Smooth muscle cell (in vitro differentiated cells): ENCODE measurements at regions not wholly inside any gene's neighbourhood (a gene's known extent, or its start where the extent isn't known, plus 50 kb on each side); places are given as distances from the start of the nearest gene placed in this dataset.

Source experiments
- DNase-seq: peaks from one replicate; lab custom pipeline; 2025; ENCODE audit not compliant: unreplicated experiment; lab: John Stamatoyannopoulos, UW
- H2AFZ ChIP-seq: fragments of 200-600 bp; sonication (generic); 2 replicates; pipeline ENCODE4 v1.6.0; 2016; ENCODE audit warnings: antibody characterized with exemption, low read depth, mild to moderate bottlenecking
- H3F3A ChIP-seq: fragments of 200-600 bp; sonication (generic); 2 replicates; pipeline ENCODE4 v1.6.0; 2017; ENCODE audit warnings: antibody characterized with exemption, low read depth
- H3K27ac ChIP-seq: fragments of 200-600 bp; sonication (generic); 2 replicates; pipeline ENCODE4 v1.5.1; 2016; ENCODE audit warnings: low read depth, mild to moderate bottlenecking
- H3K27me3 ChIP-seq: fragments of 200-600 bp; sonication (generic); 2 replicates; pipeline ENCODE4 v1.6.1; 2016; ENCODE audit warnings: low read depth, mild to moderate bottlenecking
- H3K36me3 ChIP-seq: fragments of 200-600 bp; sonication (generic); 2 replicates; pipeline ENCODE4 v1.5.1; 2016; ENCODE audit warnings: low read depth
- H3K4me1 ChIP-seq: fragments of 200-600 bp; sonication (generic); 2 replicates; pipeline ENCODE4 v1.5.1; 2016; ENCODE audit warnings: low read depth
- H3K4me2 ChIP-seq: fragments of 200-600 bp; sonication (generic); 2 replicates; pipeline ENCODE4 v1.6.0; 2016; ENCODE audit warnings: mild to moderate bottlenecking
- H3K4me3 ChIP-seq: fragments of 200-600 bp; sonication (generic); 2 replicates; pipeline ENCODE4 v1.5.1; 2016; ENCODE audit warnings: mild to moderate bottlenecking
- H3K79me2 ChIP-seq: fragments of 200-600 bp; sonication (generic); 2 replicates; pipeline ENCODE4 v1.6.0; 2016; ENCODE audit warnings: low read depth, mild to moderate bottlenecking
- H3K9ac ChIP-seq: fragments of 200-600 bp; sonication (generic); 2 replicates; pipeline ENCODE4 v1.6.0; 2016; ENCODE audit warnings: low read depth
- H3K9me3 ChIP-seq: fragments of 200-600 bp; sonication (generic); replicated peaks from 2 replicates; pipeline ENCODE4 v1.5.1; 2016; ENCODE audit warnings: low read depth
- H4K20me1 ChIP-seq: fragments of 200-600 bp; sonication (generic); 2 replicates; pipeline ENCODE4 v1.6.0; 2016; ENCODE audit warnings: low read depth
- WGBS: methylation state at CpG from one replicate; pipeline ENCODE4 v1.1.7; 2016; ENCODE audit warnings: low lambda C conversion rate; 5-methylcytosine and 5-hydroxymethylcytosine counted together
- TF ChIP-seq, protein P1 (sequence below): fragments of 200-600 bp; sonication (generic); IDR thresholded peaks from 2 replicates; pipeline ENCODE4 v1.5.1; 2017; ENCODE audit warnings: borderline replicate concordance, mild to moderate bottlenecking, antibody characterized with exemption; ENCODE audit not compliant: insufficient read depth, poor library complexity, severe bottlenecking

- Histone ChIP-seq H3K4me3 (no peak overlapping the region), H3K4me2 (no peak overlapping the region), H3K27me3 (no peaks in the 10 kb centered on the region), H3F3A (no peaks in the 10 kb centered on the region), H3K9me3 (peaks cover 3% of the 10 kb centered on the region), H3K4me1 (no peaks in the 10 kb centered on the region), H4K20me1 (no peaks in the 10 kb centered on the region), H2AFZ (peak overlapping the region; percentile 67), H3K79me2 (no peaks in the 10 kb centered on the region), H3K27ac (peak overlapping the region; percentile 22), H3K9ac (no peak overlapping the region), H3K36me3 (no peaks in the 10 kb centered on the region)
- WGBS, result 57% methylated on average over 3 of the region's 3 CpGs
- TF ChIP-seq, protein P1, sequence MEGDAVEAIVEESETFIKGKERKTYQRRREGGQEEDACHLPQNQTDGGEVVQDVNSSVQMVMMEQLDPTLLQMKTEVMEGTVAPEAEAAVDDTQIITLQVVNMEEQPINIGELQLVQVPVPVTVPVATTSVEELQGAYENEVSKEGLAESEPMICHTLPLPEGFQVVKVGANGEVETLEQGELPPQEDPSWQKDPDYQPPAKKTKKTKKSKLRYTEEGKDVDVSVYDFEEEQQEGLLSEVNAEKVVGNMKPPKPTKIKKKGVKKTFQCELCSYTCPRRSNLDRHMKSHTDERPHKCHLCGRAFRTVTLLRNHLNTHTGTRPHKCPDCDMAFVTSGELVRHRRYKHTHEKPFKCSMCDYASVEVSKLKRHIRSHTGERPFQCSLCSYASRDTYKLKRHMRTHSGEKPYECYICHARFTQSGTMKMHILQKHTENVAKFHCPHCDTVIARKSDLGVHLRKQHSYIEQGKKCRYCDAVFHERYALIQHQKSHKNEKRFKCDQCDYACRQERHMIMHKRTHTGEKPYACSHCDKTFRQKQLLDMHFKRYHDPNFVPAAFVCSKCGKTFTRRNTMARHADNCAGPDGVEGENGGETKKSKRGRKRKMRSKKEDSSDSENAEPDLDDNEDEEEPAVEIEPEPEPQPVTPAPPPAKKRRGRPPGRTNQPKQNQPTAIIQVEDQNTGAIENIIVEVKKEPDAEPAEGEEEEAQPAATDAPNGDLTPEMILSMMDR, result no peak
- DNase-seq, result no peak
Observed at GRCh38 chr12:43028826-43029225, 439.3 kb upstream of the PRICKLE1 start.

DNA sequence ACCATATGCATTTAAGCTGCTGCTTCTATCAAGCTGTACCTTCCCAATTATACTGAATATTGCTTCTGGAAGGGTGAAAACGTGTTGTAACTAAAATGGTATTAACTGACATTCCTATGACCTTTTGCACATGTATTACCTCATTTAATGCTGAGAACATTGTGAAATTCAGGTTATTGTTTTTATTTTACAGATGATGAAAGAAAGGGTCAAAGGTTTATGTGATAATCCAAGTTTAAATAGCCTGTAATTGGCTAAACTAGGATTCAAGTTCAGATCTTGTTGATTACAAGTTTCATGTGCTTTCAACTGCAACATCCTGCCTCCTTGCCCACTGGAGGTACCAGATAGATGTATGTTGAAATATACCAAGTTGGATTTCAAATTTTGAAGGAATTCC is 433.3 kb upstream of the PRICKLE1 start:
- no peak overlapping the region for H2AFZ ChIP-seq
- H3K9ac ChIP-seq, result no peak overlapping the region
- WGBS, result 82% methylated on average over 1 of the region's 1 CpG
- H3K9me3 ChIP-seq, result no peaks in the 10 kb centered on the region
- no peaks in the 10 kb centered on the region for H4K20me1 ChIP-seq
- no peaks in the 10 kb centered on the region for H3F3A ChIP-seq
- H3K27ac ChIP-seq, result no peak overlapping the region
- TF ChIP-seq, protein P1, result no peak
- H3K4me3 ChIP-seq, result no peak overlapping the region
- no peak for DNase-seq
- no peaks in the 10 kb centered on the region for H3K36me3 ChIP-seq
- no peaks in the 10 kb centered on the region for H3K27me3 ChIP-seq
- no peaks in the 10 kb centered on the region for H3K4me1 ChIP-seq
- no peak overlapping the region for H3K4me2 ChIP-seq
- no peaks in the 10 kb centered on the region for H3K79me2 ChIP-seq

GRCh38 chr12:43015090-43015737 is 425.7 kb upstream of the PRICKLE1 start:
- Histone ChIP-seq H3K36me3 (no peaks in the 10 kb centered on the region), H3K9ac (no peak overlapping the region), H3K9me3 (no peaks in the 10 kb centered on the region), H3K27me3 (no peaks in the 10 kb centered on the region), H3K79me2 (no peaks in the 10 kb centered on the region), H3K4me1 (no peaks in the 10 kb centered on the region), H3K4me3 (no peak overlapping the region), H3K27ac (no peak overlapping the region), H2AFZ (no peak overlapping the region), H3K4me2 (no peak overlapping the region), H3F3A (no peaks in the 10 kb centered on the region), H4K20me1 (no peaks in the 10 kb centered on the region)
- DNase-seq, result no peak
- WGBS, result 96% methylated on average over 4 of the region's 4 CpGs
- TF ChIP-seq, protein P1, result no peak

DNA sequence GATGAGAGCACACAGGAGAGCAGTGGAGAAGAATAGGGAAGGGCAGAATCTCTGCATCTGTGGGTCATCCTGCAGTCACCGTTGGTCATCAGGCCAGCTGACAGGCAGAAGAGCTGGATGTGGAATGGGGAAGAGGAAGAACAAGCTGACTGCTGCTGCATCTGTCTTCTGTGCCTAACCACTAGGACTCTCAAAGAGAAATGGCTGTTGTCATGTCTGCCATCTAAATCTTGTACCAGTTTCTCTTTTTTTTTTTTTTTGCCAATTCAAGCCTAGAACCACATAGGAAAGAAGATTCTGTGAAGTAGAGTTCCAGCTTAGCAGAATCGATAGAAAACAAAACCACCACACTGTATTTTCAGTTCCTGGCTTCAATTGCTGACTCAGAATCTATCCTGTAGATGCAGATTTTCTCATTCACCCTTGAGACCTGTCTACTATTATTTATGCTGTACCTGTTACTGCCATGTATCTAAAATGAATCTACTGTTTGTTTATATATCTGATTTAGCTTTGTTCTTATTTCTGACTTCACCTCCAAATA is 421.9 kb upstream of the PRICKLE1 start:
- Histone ChIP-seq H3K79me2 (no peaks in the 10 kb centered on the region), H3K27ac (no peak overlapping the region), H3K4me3 (no peak overlapping the region), H3K4me1 (peaks cover 4% of the 10 kb centered on the region), H3K4me2 (no peak overlapping the region), H4K20me1 (no peaks in the 10 kb centered on the region), H3K9me3 (no peaks in the 10 kb centered on the region), H3F3A (no peaks in the 10 kb centered on the region), H2AFZ (no peak overlapping the region), H3K9ac (no peak overlapping the region), H3K27me3 (no peaks in the 10 kb centered on the region), H3K36me3 (no peaks in the 10 kb centered on the region)
- WGBS, result 46% methylated on average over 2 of the region's 2 CpGs
- DNase-seq, result no peak
- TF ChIP-seq, protein P1, result no peak
